HepG2 (cell line): ENCODE measurements at regions not wholly inside any gene's neighbourhood (a gene's known extent, or its start where the extent isn't known, plus 50 kb on each side); places are given as distances from the start of the nearest gene placed in this dataset.

Source experiments
- ATAC-seq: fragments of 200-7000 bp; cut with Tn5 transposase; 3 replicates; pipeline ENCODE4 v1.9.1; 2020; ENCODE audit warnings: mild to moderate bottlenecking, moderate library complexity
- BruUV-seq: library from RNA; stranded (reverse); fragments of 400-500 nt; replicated peaks from 2 replicates; lab custom pipeline; 2021; lab: Mats Ljungman, UMichigan
- CTCF ChIA-PET: fragments of 300-600 bp; formaldehyde crosslinking; extraction: SDS; loops from one replicate; lab custom pipeline; 2021; ENCODE audit warnings: low total read pairs, inconsistent platforms, low intra/inter-chr PET ratio; lab: Yijun Ruan, JAX
- POLR2A ChIA-PET: fragments of 350-600 bp; sonication (Branson Sonifier 250); formaldehyde crosslinking; loops from one replicate; lab custom pipeline; 2020; ENCODE audit warnings: antibody characterized with exemption, inconsistent platforms; lab: Yijun Ruan, JAX
- DNase-seq: peaks from one replicate; pipeline ENCODE4 v3.0.0-alpha.2; 2015; ENCODE audit warnings: low spot score
- FAIRE-seq: peaks from 3 replicates; lab custom pipeline; 2011; peaks lifted over from hg19 to GRCh38; lab: Jason Lieb, UNC
- H2AFZ ChIP-seq: one replicate; pipeline ENCODE4 v1.6.1; 2011; ENCODE audit warnings: low read length, inconsistent platforms
- H3K27ac ChIP-seq: fragments of 300-600 bp; 3 replicates; pipeline ENCODE4 v1.8.0; 2011; ENCODE audit warnings: mixed run types, mild to moderate bottlenecking, mixed read lengths, low read length, inconsistent platforms; ENCODE audit not compliant: insufficient read depth; ENCODE audit errors: extremely low read length
- H3K27me3 ChIP-seq, 2 experiments: fragments of 200-600 bp in 1 of 2; 2 replicates in 1 of 2; 3 replicates in 1 of 2; pipeline versions ENCODE4 v1.6.0 to v1.8.0; 2011; ENCODE audit warnings: low read length in 2 of 2, mild to moderate bottlenecking in 2 of 2, moderate library complexity in 2 of 2, inconsistent platforms in 1 of 2; ENCODE audit not compliant: insufficient read depth in 2 of 2, control insufficient read depth in 1 of 2
- H3K36me3 ChIP-seq, 2 experiments: fragments of 200-600 bp in 1 of 2; replicated peaks in 1 of 2; 2 replicates in 1 of 2; 3 replicates in 1 of 2; pipeline versions ENCODE4 v1.5.1 to v1.8.0; 2011; ENCODE audit warnings: low read length in 2 of 2, inconsistent platforms in 1 of 2; ENCODE audit not compliant: insufficient read depth in 2 of 2, control insufficient read depth in 1 of 2
- H3K4me1 ChIP-seq: 2 replicates; pipeline ENCODE4 v1.5.1; 2012; ENCODE audit warnings: low read length, inconsistent platforms; ENCODE audit not compliant: insufficient read depth
- H3K4me2 ChIP-seq: 2 replicates; pipeline ENCODE4 v1.6.0; 2011; ENCODE audit warnings: low read depth, low read length, inconsistent platforms
- H3K4me3 ChIP-seq, 3 experiments: fragments of 200-600 bp in 1 of 3; sonication (generic), shearing (Covaris generic) in 1 of 3; replicated peaks in 1 of 3; 2 replicates each; pipeline ENCODE4 v1.5.1; 2011 to 2016; ENCODE audit warnings: low read length in 3 of 3, inconsistent platforms in 2 of 3, low read depth in 2 of 3, mild to moderate bottlenecking in 2 of 3, control low read depth in 1 of 3, mixed read lengths in 1 of 3; ENCODE audit not compliant: insufficient read depth in 1 of 3
- H3K79me2 ChIP-seq: one replicate; pipeline ENCODE4 v1.6.1; 2011; ENCODE audit warnings: low read length, inconsistent platforms; ENCODE audit not compliant: insufficient read depth
- H3K9ac ChIP-seq: 2 replicates; pipeline ENCODE4 v1.6.0; 2011; ENCODE audit warnings: mild to moderate bottlenecking, low read depth, low read length, inconsistent platforms; ENCODE audit not compliant: insufficient read depth
- H3K9me3 ChIP-seq: 2 replicates; pipeline ENCODE4 v1.5.1; 2012; ENCODE audit warnings: mild to moderate bottlenecking, low read length
- H4K20me1 ChIP-seq: 2 replicates; pipeline ENCODE4 v1.6.0; 2011; ENCODE audit warnings: inconsistent platforms, mild to moderate bottlenecking, low read length, moderate library complexity; ENCODE audit not compliant: insufficient read depth
- AKAP8 ChIP-seq: sonication (generic); formaldehyde crosslinking; IDR thresholded peaks from 2 replicates; pipeline ENCODE4 v1.5.1; 2020; ENCODE audit warnings: mild to moderate bottlenecking, missing genetic modification reagents
- ARHGAP35 ChIP-seq: sonication (generic); formaldehyde crosslinking; IDR thresholded peaks from 2 replicates; pipeline ENCODE4 v1.9.0; 2022; ENCODE audit warnings: mild to moderate bottlenecking, inconsistent platforms, moderate library complexity, missing genetic modification reagents, borderline replicate concordance
- ETS1 ChIP-seq: sonication (generic); formaldehyde crosslinking; IDR thresholded peaks from 2 replicates; pipeline ENCODE4 v1.4.0; 2020; ENCODE audit warnings: missing genetic modification reagents
- FOXA1 ChIP-seq, 2 experiments: fragments of 450-650 bp in 1 of 2; sonication (generic) in 1 of 2; formaldehyde crosslinking in 1 of 2; IDR thresholded peaks; 2 replicates each; pipeline versions ENCODE4 v1.4.0 to v1.6.1; 2016 to 2020; ENCODE audit warnings: missing genetic modification reagents in 1 of 2
- HCFC1 ChIP-seq: fragments of 150-350 bp; IDR thresholded peaks from 2 replicates; pipeline ENCODE4 v1.6.1; 2014; ENCODE audit warnings: low read depth, low read length
- HNF4A ChIP-seq: sonication (generic); formaldehyde crosslinking; IDR thresholded peaks from 2 replicates; pipeline ENCODE4 v1.4.0; 2020; ENCODE audit warnings: missing genetic modification reagents
- PRDM10 ChIP-seq: sonication (generic); formaldehyde crosslinking; IDR thresholded peaks from 2 replicates; pipeline ENCODE4 v1.4.0; 2020; ENCODE audit warnings: low read depth, missing genetic modification reagents
- TERF1 ChIP-seq: sonication (generic); formaldehyde crosslinking; IDR thresholded peaks from 2 replicates; pipeline ENCODE4 v1.8.0; 2022; ENCODE audit warnings: mild to moderate bottlenecking, missing genetic modification reagents, moderate library complexity
- ZNF138 ChIP-seq: sonication (generic); formaldehyde crosslinking; IDR thresholded peaks from 2 replicates; pipeline ENCODE4 v1.5.0; 2020; ENCODE audit warnings: mild to moderate bottlenecking, low read depth, missing genetic modification reagents
- ZNF329 ChIP-seq: sonication (generic); formaldehyde crosslinking; IDR thresholded peaks from 2 replicates; pipeline ENCODE4 v1.9.0; 2021; ENCODE audit warnings: low read depth, mild to moderate bottlenecking, missing genetic modification reagents
- ZNF572 ChIP-seq: sonication (generic); formaldehyde crosslinking; IDR thresholded peaks from 2 replicates; pipeline ENCODE4 v1.5.1; 2020; ENCODE audit warnings: mild to moderate bottlenecking, missing genetic modification reagents
- ZNF713 ChIP-seq: sonication (generic); formaldehyde crosslinking; IDR thresholded peaks from 2 replicates; pipeline ENCODE4 v1.4.0; 2020; ENCODE audit warnings: mild to moderate bottlenecking, missing genetic modification reagents
- WGBS: methylation state at CpG from one replicate; pipeline ENCODE4 v1.1.6; 2017; ENCODE audit warnings: low lambda C conversion rate; 5-methylcytosine and 5-hydroxymethylcytosine counted together
- in situ Hi-C: cut with HindIII; loops from 2 replicates; pipeline ENCODE4 v1.10.0; 2017; ENCODE audit warnings: low pct_unique_long_range_greater_than_20kb; ENCODE audit not compliant: extremely low pct_ligation_motif_present
- intact Hi-C: fragments of 100-400 bp; cut with micrococcal nuclease; formaldehyde crosslinking; loops from one replicate; pipeline ENCODE4 v1.10.0; 2022; ENCODE audit not compliant: unreplicated experiment

- TF ChIP-seq ZNF329 (CRISPR knock-in tag): no peak
These were observed 303.4 kb upstream of the DNAJC19 start (continued) for GRCh38 chr3:181292984-181293383.

GRCh38 chr3:181290941-181291340 is 301.4 kb upstream of the DNAJC19 start:
- Histone ChIP-seq H2AFZ (no peak overlapping the region), H3K27ac (no peak overlapping the region), H3K27me3 (no peaks in the 10 kb centered on the region), H3K9me3 (no peaks in the 10 kb centered on the region), H4K20me1 (no peaks in the 10 kb centered on the region), H3K4me3 (no peak overlapping the region), H3K79me2 (no peaks in the 10 kb centered on the region), H3K4me1 (no peaks in the 10 kb centered on the region), H3K4me2 (no peak overlapping the region)
- CTCF ChIA-PET: no interaction called here
- in situ Hi-C loops (no loop called here), intact Hi-C loops (no loop called here)
- ATAC-seq (no peak), DNase-seq (no peak)
- POLR2A ChIA-PET: no interaction called here
- BruUV-seq: no TSS peak
- TF ChIP-seq HNF4A (CRISPR knock-in tag) (no peak), ZNF572 (CRISPR knock-in tag) (no peak), ARHGAP35 (no peak), ETS1 (CRISPR knock-in tag) (no peak), AKAP8 (CRISPR knock-in tag) (no peak)
- TF ChIP-seq, all 625 proteins: peak for 0
- FAIRE-seq: no peak
- 0% methylated on average over 3 of the region's 3 CpGs for WGBS
- Histone ChIP-seq H3K9ac (no peak overlapping the region), H3K36me3 (no peaks in the 10 kb centered on the region)

GRCh38 chr3:181289306-181289705 is 299.8 kb upstream of the DNAJC19 start:
- H3K4me2 ChIP-seq: no peak overlapping the region
- H3K9ac ChIP-seq: no peak overlapping the region
- no peak for ATAC-seq
- H3K27ac ChIP-seq: no peak overlapping the region
- no peak overlapping the region for H3K4me3 ChIP-seq
- intact Hi-C loops: no loop called here
- no peaks in the 10 kb centered on the region for H3K27me3 ChIP-seq
- WGBS: 11% methylated on average over 4 of the region's 4 CpGs
- no peaks in the 10 kb centered on the region for H3K4me1 ChIP-seq
- ChIA-PET CTCF (no interaction called here), POLR2A (no interaction called here)
- in situ Hi-C loops: no loop called here
- FAIRE-seq: no peak
- DNase-seq: no peak
- H4K20me1 ChIP-seq: no peaks in the 10 kb centered on the region
- H2AFZ ChIP-seq: no peak overlapping the region
- H3K79me2 ChIP-seq: no peaks in the 10 kb centered on the region
- BruUV-seq: no TSS peak
- no peaks in the 10 kb centered on the region for H3K36me3 ChIP-seq
- H3K9me3 ChIP-seq: no peaks in the 10 kb centered on the region
- TF ChIP-seq HCFC1 (no peak), FOXA1 (IDR thresholded peaks at IDR 0.05) (no peak), FOXA1 (CRISPR knock-in tag; IDR thresholded peaks at IDR 0.05) (no peak), ZNF713 (CRISPR knock-in tag) (no peak), PRDM10 (CRISPR knock-in tag) (no peak), ZNF138 (CRISPR knock-in tag) (no peak), TERF1 (CRISPR knock-in tag) (no peak)
